NCI-H510A (cell line): ENCODE measurements at regions not wholly inside any gene's neighbourhood (a gene's known extent, or its start where the extent isn't known, plus 50 kb on each side); places are given as distances from the start of the nearest gene placed in this dataset.
A peak's percentile ranks its signal among the peaks of the same experiment; 100 is the strongest.
"Not testable (repeated sequence)": the region's sequence is repeated elsewhere in the genome, so short reads cannot be mapped to it uniquely, and the experiment has no call there.

Experiments
- DNase-seq: peaks from one replicate; lab custom pipeline; 2025; lab: John Stamatoyannopoulos, UW

DNA sequence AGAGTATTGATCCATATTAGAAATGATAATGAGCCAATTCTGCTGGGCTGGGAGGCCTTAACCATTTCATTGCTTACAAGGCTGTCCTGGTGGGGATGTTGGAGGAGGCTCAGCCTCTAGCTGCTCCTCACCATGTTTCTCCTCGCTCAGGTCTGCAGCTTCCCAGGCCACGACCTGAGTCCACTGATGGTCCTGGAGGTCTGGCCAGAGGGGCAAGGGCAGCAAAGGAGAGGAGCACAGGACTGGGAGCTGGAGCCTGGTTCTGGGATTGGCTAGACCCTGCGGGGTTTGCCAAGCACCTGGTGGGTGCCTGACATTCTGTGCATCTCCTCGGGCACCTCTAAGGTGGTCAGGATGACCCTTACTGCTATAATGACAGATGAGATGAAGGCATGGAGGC is 92.6 kb downstream of the KIF26A start:
- no peak for DNase-seq

DNA sequence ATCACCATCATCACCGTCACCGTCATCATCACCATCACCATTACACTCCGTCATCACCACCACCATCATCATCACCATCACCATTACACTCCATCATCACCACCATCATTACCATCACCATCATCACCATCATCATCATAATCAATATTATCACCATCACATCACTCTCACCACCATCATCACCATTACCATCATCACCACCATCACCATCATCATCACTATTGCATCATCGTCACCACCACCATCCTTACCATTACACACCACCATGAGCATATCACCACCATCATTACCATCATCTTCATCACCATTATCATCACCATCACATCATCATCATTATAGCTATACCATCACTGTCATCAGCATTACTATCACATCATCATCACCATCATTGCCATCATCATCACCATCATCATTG is 93.7 kb downstream of the KIF26A start:
- no peak for DNase-seq

DNA sequence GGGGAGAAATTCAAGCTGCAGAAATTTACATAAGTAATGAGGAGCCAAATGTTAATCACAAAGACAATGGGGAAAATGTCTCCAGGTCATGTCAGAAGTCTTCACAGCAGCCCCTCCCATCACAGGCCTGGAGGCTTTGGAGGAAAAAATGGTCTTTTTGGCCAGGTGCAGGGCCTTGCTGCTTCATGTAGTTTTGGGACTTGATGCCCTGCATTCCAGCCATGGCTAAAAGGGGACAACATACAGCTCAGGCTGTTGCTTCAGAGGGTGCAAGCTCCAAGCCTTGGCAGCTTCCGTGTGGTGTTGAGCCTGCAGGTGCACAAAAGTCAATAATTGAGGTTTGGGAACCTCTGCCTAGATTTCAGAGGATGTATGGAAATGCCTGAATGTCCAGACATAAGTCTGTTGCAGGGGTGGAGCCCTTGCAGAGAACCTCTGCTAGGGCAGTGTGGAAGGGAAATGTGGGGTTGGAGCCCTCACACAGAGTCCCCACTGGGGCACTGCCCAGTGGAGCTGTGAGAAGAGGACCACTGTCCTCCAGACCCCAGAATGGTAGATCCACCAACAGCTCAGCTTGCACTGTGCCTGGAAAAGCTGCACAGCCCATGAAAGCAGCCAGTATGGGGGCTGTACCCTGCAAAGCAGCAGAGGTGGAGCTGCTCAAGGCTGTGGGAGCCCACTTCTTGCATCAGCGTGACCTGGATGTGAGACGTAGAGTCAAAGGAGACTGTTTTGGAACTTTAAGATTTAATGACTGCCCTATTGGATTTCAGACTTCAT is 95.8 kb downstream of the KIF26A start:
- DNase-seq = not testable (repeated sequence)

GRCh38 chr14:104235686-104236085 is 97.3 kb downstream of the KIF26A start:
- DNase-seq = no peak

GRCh38 chr14:104237651-104238423 is 99.5 kb downstream of the KIF26A start:
- DNase-seq = no peak

DNA sequence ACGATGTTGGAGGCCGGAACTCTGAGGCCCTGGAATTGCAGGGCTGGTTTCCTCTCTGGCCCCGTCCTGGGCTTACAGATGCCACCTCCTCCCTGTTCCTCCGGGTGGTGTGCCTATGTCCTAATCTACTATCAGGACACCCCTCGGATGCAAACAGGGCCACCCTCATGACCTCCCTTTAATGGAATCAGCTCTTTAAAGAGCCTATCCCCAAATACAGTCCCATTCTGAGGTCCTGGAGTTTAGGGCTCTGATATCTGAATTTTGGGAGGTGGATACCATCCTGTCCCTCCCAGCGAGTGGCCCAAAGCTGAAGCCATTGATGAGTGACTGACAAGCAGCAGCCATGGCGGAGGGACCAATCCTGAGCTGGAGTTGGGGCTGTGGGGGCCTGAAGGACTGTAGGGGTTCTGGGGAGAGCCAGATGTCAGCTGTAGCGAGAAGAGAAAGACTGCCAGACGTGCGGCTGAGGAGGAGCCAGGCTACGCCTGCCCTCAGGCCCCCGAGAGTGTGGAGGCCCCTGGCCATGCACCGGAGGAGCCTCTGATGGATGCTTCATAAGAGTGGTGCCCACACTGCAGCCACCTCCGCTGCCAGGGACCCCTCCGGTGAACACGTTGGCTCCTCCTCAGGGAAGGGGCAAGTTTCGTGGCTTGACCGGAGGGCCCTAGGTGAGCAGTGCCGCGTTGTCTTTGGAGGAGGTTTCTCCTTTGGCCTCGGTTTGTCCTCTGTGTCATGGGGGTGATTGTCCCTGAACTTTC is 100.2 kb downstream of the KIF26A start:
- no peak for DNase-seq

GRCh38 chr14:104239185-104239775 is 100.9 kb downstream of the KIF26A start:
- no peak for DNase-seq

DNA sequence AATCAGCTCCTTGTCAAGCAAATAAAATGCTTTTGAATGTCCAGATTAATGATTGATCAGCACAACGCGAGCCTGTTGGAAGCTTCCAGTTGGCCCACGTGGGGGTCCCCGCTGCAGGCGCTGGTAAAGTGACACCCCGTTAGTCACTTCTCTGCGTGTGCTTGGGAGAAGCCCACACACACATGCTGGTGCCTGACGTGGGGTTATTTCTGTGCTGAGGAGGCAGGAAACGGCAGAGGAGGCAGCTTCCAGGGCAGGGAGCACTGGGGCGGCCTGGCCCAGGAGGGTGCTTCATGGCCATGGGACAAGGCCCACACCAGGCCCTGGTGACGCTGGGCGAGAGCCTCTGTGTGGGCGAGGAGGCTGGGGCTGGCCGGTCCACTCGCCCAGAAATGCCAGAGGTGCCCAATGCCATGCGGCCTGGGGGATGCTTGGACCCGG is 101.5 kb downstream of the KIF26A start:
- DNase-seq = no peak

DNA sequence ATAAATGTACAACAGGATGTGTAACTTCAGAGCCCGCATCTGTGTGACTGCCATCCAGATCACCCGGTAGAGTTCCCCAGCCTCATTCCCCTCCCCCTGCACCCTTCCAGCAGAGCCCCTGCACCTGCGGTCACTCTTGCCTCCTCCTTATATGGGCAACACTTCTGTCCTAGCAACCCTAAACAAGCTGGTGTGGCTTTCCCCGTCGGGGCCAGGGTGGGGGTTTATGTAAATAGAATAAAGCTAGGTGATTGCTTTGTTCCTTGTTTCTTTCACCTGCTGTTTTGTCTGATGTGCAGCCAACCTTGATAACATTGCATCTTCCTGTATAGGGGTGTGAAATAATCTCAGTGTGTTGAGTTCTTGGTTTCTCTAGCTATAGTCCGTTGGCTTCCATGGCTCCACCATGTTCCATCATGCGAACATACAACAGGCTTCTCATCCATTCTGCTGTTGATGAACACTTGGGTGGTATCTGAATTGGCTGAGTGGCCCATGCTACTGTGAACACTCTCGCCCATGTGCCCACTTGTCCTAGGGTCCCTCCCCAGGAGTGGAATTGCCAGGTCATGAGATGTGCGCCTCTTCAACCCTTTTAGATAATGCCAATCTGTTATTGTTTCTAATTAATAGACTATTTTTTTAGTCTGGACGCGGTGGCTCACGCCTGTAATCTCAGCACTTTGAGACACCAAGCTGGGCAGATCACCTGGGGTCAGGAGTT is 102.2 kb downstream of the KIF26A start:
- peak; percentile 98 for DNase-seq

DNA sequence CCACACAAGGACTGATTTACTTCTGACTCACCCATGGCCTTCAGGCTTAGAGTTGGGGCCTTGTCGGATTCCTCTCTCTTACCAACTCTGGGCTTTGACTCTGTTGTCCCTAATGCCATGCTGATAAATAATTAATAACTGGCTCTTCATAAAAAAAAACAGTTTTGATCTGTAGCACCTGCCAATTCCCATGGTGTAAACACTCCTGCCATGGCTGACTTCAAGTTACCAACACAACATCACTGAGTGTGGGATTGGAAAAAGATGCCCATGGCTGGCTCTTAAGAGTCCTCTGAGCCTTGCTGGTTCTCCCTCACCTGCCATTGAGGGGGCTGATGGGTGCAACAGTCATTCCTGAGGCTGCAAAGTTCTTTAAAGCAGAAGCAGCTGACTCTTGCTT is 104.8 kb downstream of the KIF26A start:
- DNase-seq = no peak

GRCh38 chr14:104244221-104245011 is 106.0 kb downstream of the KIF26A start:
- no peak for DNase-seq

- DNase-seq = no peak
Observed at GRCh38 chr14:104245075-104245474, 106.7 kb downstream of the KIF26A start.

DNA sequence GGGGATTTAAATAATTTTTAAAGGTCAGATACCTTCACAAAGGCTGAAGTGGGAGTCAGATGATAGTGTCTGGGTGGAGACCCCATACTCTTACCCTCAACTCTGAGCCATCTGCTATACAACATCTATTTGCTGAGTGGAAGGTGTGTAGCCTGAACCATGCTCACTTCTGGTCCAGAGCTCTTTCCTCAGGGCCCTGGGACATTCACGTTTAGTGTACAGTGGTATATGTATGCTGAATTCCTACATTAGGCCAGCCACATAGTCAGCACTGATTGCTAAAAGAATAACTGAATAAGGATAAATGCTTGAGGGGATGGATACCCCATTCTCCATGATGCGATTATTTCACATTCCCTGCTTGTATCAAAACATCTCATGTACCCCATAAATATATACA is 107.3 kb downstream of the KIF26A start:
- no peak for DNase-seq

DNA sequence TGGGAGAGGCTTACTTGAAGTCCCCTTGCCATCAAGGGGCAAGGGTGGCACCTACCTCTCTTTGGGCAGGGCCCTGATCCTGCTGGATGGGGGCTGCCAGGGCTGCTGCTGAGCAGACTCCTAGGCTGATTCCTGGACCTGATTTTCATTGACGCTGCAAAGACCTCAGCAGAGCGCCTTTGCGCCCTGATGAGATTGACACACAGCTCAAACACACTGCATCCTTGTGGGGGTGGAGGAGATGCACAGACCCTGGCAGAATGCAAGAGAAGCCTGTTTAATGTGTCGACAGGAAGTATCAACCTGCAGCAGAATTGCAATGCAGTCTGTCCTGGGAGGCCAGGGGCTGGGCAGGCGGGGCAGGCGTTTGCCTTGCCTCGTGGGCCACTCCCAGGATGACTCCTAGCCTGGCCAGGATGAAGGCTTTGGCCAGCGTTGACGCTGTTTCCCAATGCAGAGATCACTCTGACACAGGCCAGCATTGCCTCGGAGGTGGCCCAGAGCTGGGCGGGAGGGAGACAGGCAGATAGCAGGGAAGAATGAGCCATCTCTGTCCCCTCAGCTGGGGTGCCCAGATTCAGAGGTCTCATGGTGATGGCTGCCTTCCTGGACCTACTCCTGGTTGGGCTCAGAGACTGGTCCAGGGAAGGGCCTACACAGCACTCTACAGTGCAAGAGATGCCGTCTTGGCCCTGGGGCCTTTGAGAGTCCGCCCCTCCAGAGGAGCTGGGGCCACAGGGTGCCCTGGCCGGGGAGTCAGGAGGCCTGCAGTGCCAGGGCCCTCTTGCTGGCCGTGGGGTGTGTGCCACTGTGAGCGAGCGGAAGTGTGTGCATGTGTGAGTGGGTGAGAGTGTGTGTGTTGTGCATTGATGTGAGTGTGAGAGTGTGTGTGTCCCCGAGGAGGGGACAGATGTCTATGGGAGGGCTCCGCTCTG is 108.3 kb downstream of the KIF26A start:
- no peak for DNase-seq

- no peak for DNase-seq
Observed at GRCh38 chr14:104247336-104248202, 109.2 kb downstream of the KIF26A start.

DNA sequence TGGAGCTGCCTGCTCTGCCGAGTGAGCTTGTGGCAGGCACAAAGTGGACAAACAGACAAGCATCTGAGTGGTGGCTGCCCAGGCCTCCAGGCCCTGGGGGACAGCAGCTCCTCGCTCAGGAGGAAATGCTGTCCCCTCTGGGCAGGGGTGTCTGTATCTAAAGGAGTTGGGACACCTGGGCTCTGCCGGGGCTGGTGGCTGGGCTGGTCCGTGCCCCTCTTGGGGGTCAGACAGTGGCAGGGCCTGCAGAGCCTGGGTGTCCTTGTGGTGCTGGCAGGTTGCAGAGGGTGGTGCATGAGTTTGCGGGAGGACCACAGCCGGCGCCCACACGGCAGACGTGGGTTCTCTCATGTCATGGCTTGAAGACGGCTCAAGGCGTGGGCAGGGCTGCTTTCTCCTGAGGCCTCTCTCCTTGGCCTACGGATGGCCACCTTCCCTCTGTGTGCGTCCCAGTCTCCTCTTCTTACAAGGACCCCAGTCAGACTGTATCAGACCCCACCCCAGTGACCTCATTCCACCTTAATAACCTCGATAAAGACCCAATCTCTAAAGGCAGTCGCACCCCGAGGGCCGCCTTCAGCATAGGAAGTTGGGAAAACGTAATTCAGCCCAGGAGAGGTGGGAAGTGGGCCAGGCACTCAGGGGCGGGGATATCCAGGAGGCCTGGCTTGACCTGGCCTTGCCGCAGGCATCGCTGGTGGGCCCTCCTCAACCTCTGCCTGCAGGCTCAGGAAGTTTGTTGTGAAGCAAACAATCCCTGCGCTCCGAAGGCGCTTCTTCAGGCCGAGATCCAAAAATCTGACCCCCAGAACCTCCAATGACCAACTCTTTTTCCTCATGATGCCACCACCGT is 110.0 kb downstream of the KIF26A start:
- no peak for DNase-seq

DNA sequence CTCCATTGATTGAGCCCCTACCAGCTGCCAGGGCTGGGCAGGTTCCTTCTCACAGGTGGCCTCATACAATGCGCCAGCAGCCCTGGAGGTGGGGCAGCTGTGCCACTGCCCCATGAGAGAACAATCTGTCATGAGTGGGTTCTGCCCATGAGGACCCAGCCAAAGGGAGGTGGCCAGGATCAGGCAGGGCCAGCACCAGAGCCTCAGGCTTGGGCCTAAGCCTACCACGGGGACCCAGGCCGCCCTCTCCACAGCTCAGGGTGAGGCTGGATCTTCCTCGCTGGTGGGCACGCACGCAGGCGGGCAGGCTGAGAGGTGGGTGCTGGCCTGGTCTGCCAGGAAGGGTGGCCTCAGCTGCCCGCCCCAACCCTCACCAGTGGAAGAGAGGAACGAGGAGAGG is 110.7 kb downstream of the KIF26A start:
- DNase-seq = no peak

GRCh38 chr14:104249706-104250105 is 111.3 kb downstream of the KIF26A start:
- DNase-seq = no peak
